Glutamatergic neuron (in vitro differentiated cells): ENCODE measurements at regions not wholly inside any gene's neighbourhood (a gene's known extent, or its start where the extent isn't known, plus 50 kb on each side); places are given as distances from the start of the nearest gene placed in this dataset.
"Not testable (repeated sequence)": the region's sequence is repeated elsewhere in the genome, so short reads cannot be mapped to it uniquely, and the experiment has no call there.

Experiments
- DNase-seq: peaks from one replicate; pipeline ENCODE4 v3.0.0; 2022
- H3K27ac Mint-ChIP-seq: one replicate; pipeline ENCODE4 v1.8.0; 2020; ENCODE audit warnings: mild to moderate bottlenecking, mixed read lengths, inconsistent platforms; ENCODE audit not compliant: unreplicated experiment
- H3K27me3 Mint-ChIP-seq: one replicate; pipeline ENCODE4 v1.8.0; 2020; ENCODE audit warnings: mild to moderate bottlenecking, moderate library complexity, mixed read lengths, inconsistent platforms; ENCODE audit not compliant: unreplicated experiment
- H3K36me3 Mint-ChIP-seq: one replicate; pipeline ENCODE4 v1.8.0; 2020; ENCODE audit warnings: mild to moderate bottlenecking, mixed read lengths, inconsistent platforms; ENCODE audit not compliant: unreplicated experiment
- H3K4me1 Mint-ChIP-seq: one replicate; pipeline ENCODE4 v1.8.0; 2020; ENCODE audit warnings: mild to moderate bottlenecking, low read depth, mixed read lengths, inconsistent platforms; ENCODE audit not compliant: unreplicated experiment
- H3K4me3 Mint-ChIP-seq: one replicate; pipeline ENCODE4 v1.8.0; 2020; ENCODE audit warnings: mild to moderate bottlenecking, mixed read lengths, inconsistent platforms; ENCODE audit not compliant: unreplicated experiment
- H3K9me3 Mint-ChIP-seq: one replicate; pipeline ENCODE4 v1.8.0; 2020; ENCODE audit warnings: mild to moderate bottlenecking, moderate library complexity, mixed read lengths, inconsistent platforms; ENCODE audit not compliant: unreplicated experiment
- TF ChIP-seq, protein P1 (sequence below): fragments of 200-600 bp; sonication (generic); IDR thresholded peaks from one replicate; pipeline ENCODE4 v1.5.0; 2021; ENCODE audit not compliant: partially characterized antibody, unreplicated experiment

DNA sequence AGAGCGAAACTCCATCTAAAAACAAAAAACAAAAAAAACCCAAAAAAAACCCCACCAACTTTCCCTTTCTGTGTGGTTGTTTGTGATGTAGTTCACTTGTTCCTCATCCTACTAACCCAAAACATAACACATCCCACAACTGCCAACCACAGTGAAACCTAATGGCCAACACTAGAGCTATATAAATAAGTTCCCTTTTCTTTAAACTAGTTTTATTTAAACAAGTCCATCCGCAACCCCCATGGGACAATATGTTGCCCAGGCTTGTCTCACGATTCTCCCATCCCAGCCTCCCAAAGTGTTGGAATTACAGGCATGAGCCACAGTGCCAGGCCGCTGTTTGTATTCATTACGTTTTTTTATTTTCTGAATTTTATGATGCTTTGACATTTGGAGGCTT lies 71.2 kb upstream of the ADGRE5 start:
- no peak overlapping the region for H3K4me3 Mint-ChIP-seq
- H3K9me3 Mint-ChIP-seq, result peaks cover 4% of the 10 kb centered on the region
- H3K27me3 Mint-ChIP-seq, result peaks cover 3% of the 10 kb centered on the region
- TF ChIP-seq, protein P1, sequence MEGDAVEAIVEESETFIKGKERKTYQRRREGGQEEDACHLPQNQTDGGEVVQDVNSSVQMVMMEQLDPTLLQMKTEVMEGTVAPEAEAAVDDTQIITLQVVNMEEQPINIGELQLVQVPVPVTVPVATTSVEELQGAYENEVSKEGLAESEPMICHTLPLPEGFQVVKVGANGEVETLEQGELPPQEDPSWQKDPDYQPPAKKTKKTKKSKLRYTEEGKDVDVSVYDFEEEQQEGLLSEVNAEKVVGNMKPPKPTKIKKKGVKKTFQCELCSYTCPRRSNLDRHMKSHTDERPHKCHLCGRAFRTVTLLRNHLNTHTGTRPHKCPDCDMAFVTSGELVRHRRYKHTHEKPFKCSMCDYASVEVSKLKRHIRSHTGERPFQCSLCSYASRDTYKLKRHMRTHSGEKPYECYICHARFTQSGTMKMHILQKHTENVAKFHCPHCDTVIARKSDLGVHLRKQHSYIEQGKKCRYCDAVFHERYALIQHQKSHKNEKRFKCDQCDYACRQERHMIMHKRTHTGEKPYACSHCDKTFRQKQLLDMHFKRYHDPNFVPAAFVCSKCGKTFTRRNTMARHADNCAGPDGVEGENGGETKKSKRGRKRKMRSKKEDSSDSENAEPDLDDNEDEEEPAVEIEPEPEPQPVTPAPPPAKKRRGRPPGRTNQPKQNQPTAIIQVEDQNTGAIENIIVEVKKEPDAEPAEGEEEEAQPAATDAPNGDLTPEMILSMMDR, result no peak
- H3K27ac Mint-ChIP-seq, result no peak overlapping the region
- H3K4me1 Mint-ChIP-seq, result no peaks in the 10 kb centered on the region
- no peaks in the 10 kb centered on the region for H3K36me3 Mint-ChIP-seq
- DNase-seq, result no peak

DNA sequence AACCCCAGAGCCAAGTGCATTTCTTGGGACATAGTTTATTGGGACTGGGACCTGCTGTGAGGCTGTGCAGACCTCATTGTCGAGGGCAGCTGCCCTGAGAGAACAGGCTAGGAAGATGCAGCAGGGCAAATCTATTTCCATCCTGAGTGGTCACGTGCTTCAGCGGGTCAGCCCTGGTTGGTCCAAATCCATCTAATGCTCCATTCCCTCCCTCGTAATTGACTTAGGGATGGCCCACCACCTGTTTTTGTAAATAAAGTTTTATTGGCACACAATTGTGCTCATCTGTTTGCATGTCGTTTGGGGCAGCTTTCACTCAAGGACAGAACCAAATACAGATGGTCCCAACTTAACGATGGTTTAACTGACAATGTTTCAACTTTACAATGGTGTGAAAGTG lies 75.5 kb upstream of the ADGRE5 start:
- Mint-ChIP-seq H3K36me3 (no peaks in the 10 kb centered on the region), H3K27ac (no peak overlapping the region), H3K27me3 (no peaks in the 10 kb centered on the region), H3K4me3 (no peak overlapping the region), H3K4me1 (no peaks in the 10 kb centered on the region), H3K9me3 (peaks cover 6% of the 10 kb centered on the region)
- TF ChIP-seq, protein P1, result no peak
- DNase-seq, result no peak

DNA sequence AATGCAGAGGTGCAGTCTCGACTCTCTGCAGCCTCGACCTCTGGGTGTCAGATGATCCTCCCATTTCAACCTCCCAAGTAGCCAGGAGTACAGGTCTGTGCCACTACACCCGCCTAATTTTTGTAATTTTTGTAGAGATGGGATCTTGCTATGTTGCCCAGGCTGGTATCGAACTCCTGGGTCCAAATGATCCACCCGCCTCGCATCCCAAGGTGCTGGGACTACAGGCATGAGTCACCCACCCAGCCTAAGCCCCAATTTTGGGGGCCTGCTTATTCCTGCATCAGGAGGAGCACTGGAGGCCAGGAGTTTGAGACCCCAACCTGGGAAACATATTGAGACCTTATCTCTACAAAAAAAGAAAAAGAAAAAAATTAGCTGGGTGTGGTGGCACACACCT lies 80.1 kb upstream of the ADGRE5 start:
- Mint-ChIP-seq H3K36me3 (no peaks in the 10 kb centered on the region), H3K4me3 (no peak overlapping the region), H3K27ac (no peak overlapping the region), H3K27me3 (no peaks in the 10 kb centered on the region), H3K9me3 (peaks cover 4% of the 10 kb centered on the region), H3K4me1 (no peaks in the 10 kb centered on the region)
- no peak for DNase-seq
- TF ChIP-seq, protein P1, result no peak

DNA sequence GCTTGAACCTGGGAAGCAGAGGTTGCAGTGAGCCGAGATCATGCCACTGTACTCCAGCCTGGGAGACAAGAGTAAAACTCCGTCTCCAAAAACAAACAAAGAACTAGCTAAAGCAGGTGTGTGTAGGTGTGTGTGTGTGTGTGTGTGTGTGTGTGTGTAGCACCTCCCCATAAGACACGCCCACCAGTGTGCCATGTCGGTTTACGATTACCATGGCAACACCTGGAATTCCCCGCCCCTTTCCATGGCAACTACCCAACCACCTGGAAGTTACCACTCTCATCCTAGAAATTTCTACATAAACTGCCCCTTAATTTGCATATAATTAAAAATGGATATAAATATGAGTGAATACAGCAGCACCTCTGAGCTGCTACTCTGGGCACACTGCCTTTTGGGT lies 80.9 kb upstream of the ADGRE5 start:
- H3K27ac Mint-ChIP-seq, result no peak overlapping the region
- H3K27me3 Mint-ChIP-seq, result no peaks in the 10 kb centered on the region
- DNase-seq, result no peak
- no peak overlapping the region for H3K4me3 Mint-ChIP-seq
- H3K9me3 Mint-ChIP-seq, result peaks cover 6% of the 10 kb centered on the region
- H3K4me1 Mint-ChIP-seq, result no peaks in the 10 kb centered on the region
- H3K36me3 Mint-ChIP-seq, result no peaks in the 10 kb centered on the region
- TF ChIP-seq, protein P1, result no peak

DNA sequence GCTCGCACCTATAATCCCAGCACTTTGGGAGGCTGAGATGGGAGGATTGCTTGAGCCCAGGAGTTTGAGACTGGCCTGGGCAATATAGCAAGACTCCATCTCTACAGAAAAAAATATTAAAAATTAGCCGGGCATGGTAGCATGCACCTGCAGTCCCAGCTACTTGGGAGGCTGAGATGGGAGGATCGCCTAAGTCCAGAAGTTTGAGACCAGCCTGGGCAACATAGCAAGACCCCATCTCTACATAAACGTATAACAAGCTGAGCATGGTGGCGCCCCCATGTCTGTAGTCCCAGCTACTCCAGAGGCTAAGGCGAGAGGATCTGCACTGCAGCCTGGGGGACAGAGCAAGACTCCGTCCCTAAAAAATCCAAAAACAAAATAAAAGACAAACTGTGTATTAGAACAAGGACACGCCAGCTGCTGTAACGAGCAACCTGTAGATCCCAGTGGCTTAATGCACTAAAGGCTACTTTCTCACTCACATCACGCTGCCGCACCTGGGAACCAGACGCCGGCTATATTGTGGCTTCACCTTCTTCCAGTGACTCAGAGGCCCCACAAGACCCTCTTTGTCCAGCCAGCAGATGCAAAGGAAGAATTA lies 81.9 kb upstream of the ADGRE5 start:
- not testable (repeated sequence) for H3K36me3 Mint-ChIP-seq, H3K4me3 Mint-ChIP-seq, DNase-seq, H3K27me3 Mint-ChIP-seq, H3K4me1 Mint-ChIP-seq, H3K9me3 Mint-ChIP-seq, H3K27ac Mint-ChIP-seq

DNA sequence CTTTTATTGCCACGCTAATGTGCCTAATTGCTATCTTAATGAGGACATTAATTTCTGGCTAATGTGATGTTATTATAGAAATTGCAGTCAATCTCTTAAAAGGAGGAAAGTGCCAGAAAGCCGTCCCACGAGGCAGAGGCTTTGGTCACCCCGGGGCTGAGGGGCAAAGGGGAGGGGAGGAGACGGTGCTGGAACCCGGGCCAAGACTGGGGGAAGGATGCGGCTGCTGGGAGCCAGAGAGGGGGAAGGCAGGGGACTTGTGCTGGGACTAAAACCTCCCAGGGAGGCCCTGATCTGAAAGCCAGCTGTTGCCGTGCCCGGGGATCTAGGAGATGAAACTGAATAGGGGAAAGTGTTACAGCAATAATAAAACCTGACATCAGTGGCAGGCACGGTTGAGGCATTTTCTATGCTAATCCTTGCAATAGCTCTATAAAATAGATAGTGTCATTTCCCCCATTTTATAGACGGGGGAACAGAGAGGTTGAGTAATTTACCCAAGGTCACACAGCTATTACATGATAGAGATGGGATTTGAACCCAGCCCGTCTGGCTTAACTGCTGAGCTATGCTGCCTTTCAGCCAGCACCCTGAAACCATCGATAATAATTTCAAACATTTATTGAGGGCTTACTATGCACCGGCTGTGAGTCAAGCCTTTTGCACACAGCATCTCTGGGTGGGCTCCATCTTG lies 83.2 kb upstream of the ADGRE5 start:
- not testable (repeated sequence) for H3K27me3 Mint-ChIP-seq, H3K4me1 Mint-ChIP-seq, H3K27ac Mint-ChIP-seq, H3K9me3 Mint-ChIP-seq, H3K36me3 Mint-ChIP-seq, H3K4me3 Mint-ChIP-seq, DNase-seq

DNA sequence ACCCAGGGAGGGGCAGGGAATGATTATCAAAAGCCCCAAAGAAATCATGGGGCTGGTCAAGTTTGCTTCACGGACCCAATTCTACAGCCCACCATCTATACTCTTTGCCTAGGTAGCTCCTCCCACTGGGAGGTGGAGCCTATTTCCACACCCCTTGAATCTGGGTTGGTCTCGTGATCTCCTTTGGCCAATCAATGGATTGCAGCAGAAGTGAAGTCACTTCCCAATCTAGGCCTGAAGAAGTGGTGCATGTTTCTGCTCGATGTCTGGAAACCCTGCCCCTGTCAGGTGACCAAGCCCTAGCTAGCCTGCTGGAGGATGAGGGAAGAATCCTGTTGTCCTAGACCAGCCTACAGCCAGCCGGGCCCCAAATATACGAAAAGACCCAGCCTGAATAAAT lies 86.3 kb upstream of the ADGRE5 start:
- not testable (repeated sequence) for H3K36me3 Mint-ChIP-seq, H3K27me3 Mint-ChIP-seq, H3K4me3 Mint-ChIP-seq, H3K9me3 Mint-ChIP-seq, H3K27ac Mint-ChIP-seq, H3K4me1 Mint-ChIP-seq
- peak; percentile 53 for DNase-seq

DNA sequence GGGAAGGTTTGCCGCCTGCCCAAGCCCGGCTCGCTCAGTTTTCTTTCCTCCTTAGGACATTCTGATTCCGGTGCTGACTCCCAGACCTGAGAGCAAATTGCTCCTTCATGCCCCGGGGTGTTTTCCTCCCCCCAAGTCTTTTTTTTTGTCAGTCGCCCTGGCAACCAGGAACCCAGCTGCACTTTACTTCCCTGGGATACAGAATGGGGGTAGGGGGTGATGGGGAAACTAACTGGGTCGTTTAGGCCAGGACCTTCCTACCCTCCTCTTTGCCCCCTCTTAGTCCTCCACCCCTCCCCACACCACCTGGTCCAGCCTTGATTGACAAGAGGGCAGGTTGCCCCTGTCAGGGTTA lies 87.5 kb upstream of the ADGRE5 start:
- DNase-seq, H3K9me3 Mint-ChIP-seq, H3K27me3 Mint-ChIP-seq, H3K4me1 Mint-ChIP-seq, H3K36me3 Mint-ChIP-seq, H3K27ac Mint-ChIP-seq: not testable (repeated sequence)
- H3K4me3 Mint-ChIP-seq, result peak overlapping the region; percentile 57
